COLO829 (cell line): ENCODE measurements at regions not wholly inside any gene's neighbourhood (a gene's known extent, or its start where the extent isn't known, plus 50 kb on each side); places are given as distances from the start of the nearest gene placed in this dataset.

Source experiments
- DNase-seq: peaks from one replicate; pipeline ENCODE4 v3.0.0; 2012; ENCODE audit warnings: low spot score

- no peak for DNase-seq
Observed at GRCh38 chr14:104277416-104278213, 139.2 kb downstream of the KIF26A start.

DNA sequence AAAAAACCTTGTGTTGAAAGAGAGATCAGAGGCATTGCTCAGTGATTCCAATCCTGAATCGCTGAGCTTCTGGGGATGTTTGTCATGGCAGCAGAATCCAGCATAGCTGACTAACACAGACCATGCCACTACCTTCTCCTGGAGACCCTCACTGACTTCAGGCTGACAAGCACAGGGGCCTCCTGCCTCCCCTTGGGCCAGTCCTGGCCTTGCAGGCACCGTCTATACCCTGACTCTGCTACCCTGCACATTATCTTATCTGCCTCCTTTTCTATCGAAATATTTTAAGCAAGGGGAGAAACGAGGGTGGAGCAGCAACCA is 139.8 kb downstream of the KIF26A start:
- no peak for DNase-seq

- no peak for DNase-seq
Observed at GRCh38 chr14:104280085-104280901, 141.9 kb downstream of the KIF26A start.

DNA sequence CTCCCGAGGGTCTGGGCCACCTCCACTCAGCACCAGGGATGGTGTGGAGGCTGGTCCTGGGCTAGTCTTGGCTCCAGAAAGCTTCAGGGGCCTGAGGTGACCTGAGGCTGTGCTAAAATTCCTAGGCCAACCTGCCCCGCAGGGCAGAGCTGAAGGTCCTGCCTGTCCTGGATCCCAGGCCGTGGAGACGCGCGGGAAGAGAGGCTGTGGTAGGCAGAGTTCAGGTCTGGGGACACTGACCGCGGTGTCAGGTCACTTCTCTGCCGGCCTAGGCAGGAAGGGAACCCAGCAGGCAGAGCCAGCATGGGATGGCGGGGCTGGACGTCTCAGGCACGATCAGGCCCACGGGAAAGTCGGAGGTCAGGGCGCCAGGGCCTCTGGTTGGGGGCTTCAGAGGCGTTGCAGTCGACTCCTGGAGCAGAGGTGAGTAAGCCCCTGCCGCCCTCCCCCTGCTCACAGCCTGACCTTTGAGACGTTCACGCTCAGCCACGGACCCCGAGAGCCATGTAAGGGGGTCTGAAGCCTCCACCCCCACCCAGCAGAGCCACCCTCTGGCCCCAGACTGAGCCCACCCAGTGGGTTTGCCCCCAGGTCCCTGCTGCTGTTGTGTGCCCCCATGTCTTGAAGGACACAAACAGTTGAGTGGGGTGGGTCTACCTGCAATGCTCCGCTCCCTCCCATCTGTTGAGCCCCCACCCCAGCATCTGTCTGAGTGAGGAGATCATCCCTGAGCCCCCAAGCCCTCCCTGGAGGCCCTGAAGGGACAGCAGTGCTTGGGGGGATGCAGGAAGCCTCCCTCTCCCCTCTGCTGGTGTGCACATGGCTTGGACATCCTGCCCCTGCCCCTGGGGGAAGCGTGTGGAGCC is 142.7 kb downstream of the KIF26A start:
- no peak for DNase-seq

DNA sequence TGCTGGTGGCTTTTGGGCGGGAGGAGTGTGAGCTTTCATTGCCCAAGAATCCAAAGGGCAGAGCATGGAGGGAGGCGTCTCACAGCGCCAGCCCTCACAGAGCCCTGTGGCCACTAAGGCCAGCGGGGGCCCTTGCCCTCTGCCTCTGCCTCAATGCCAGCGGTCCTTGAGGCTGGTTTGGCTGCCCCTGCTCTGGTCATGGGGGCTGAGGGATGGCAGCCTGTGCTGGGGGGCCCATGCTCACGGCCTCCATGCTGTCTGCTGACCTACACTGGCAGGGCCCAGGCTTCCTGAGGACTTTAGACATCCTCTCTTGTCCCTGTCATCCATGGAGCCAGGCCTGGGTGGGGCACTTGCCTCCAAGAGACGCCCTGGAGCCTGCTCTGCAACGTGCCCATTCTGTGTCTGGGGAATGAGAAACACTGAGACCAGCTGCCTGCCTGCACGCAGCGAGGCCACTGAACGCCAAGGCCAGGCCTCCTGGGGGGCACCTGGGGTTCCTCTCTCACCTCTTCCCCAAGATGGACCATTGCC is 143.4 kb downstream of the KIF26A start:
- no peak for DNase-seq

GRCh38 chr14:104282332-104283196 is 144.2 kb downstream of the KIF26A start:
- no peak for DNase-seq

GRCh38 chr14:104283197-104284106 is 145.1 kb downstream of the KIF26A start:
- no peak for DNase-seq

- DNase-seq, result no peak
Observed at GRCh38 chr14:104284107-104284592, 145.8 kb downstream of the KIF26A start.

DNA sequence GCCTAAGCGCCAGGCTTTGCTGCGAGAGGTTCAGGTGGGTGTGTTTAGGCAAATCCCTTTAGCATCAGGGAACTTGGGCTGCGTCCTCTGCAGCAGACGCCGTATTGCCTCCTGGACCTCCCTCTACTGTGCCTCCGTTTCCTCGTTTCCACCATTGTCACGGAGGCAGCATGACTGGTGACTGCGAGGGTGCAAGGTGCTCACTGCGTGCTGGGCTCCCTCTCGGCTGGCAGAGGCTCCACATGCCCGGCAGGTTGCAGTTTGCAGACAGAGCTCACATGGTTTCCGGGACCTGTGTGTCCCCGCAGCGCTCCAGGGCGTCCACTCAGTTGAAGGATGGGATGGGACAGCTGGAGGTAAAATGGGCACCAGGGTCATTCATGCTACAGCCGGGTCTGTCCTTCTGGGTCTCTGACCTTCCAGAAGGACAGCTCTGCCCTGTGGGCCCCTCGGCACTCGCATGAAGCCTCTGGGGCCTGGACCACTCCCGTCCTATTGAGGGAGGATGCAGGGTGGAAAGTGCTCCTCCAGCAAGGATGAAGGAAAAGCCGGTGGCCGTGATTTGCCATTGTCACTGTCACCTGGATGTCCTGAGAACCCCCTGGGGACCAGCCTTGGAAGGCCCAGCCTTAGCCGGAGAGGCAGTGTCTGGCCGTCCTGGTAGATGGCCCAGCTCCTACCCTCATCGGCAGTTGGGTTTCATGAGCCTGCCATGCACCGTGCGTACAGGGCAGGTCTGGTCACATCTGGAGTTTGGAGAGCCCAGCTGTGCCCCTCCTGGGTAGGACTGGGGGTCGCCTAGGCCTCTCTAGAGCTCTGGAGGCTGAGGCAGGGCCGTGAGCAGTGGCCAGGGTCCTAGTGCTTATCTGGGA is 146.5 kb downstream of the KIF26A start:
- DNase-seq, result no peak

DNA sequence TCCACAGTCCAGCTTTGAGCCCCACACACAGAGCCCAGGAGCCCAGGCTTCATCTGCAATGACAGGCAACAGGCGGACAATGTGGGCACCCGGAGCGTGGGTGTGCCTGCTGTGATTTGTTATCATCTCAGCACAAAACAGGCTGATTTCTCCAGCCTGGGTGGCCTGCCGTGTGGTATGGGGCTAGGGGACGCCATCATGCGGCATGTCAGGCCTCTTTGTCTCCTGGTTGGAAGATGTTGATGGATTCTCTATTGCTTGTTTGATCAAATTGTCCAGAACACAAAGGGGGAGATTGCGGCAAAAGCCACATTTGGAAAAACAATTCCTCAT is 147.1 kb downstream of the KIF26A start:
- no peak for DNase-seq

DNA sequence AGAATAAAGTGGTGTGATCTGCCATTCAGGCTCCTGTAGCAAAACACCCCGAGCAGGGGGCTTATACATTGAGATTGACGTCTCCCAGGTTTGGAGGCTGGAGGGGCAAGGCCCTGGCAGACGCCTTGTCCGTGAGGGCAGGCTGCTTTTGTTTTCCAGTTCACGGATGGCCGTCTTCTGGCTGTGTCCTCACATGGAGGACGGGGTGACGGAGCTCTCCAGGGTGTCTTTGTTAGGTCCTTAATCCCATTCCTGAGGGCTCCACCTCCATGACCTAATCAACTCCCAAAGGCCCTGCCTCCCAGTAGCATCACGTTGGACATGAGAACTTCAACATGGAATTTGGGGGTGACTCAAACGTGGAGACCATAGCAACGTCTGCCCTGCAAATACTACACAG is 147.7 kb downstream of the KIF26A start:
- DNase-seq, result no peak

- no peak for DNase-seq
Observed at GRCh38 chr14:104286496-104286895, 148.1 kb downstream of the KIF26A start.

GRCh38 chr14:104287301-104288009 is 149.1 kb downstream of the KIF26A start:
- no peak for DNase-seq

DNA sequence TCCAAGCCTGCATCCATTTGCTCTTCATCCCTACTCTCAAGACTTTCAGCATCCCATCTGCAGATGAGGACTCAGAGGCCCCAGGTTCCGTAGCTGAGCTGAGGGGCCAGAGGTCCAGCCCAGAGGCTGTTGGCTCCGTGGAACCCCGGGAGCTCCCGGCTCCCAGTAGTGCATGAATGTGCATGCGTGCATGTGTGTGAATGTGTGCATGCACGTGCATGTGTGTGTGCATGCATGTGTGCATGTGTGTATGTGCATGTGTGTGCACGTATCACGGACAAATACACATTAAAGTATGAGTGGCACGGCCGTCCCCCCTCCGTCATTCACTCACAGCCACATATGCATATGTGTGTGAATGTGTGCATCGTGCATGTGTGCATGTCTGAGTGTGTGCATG is 149.9 kb downstream of the KIF26A start:
- no peak for DNase-seq

- DNase-seq, result no peak
Observed at GRCh38 chr14:104289507-104289906, 151.1 kb downstream of the KIF26A start.

GRCh38 chr14:104290058-104290667 is 151.8 kb downstream of the KIF26A start:
- DNase-seq, result no peak

- no peak for DNase-seq
Observed at GRCh38 chr14:104290756-104291122, 152.4 kb downstream of the KIF26A start.
